HL-60 (cell line): ENCODE measurements at regions not wholly inside any gene's neighbourhood (a gene's known extent, or its start where the extent isn't known, plus 50 kb on each side); places are given as distances from the start of the nearest gene placed in this dataset.

Experiments used
- DNase-seq, 2 experiments: peaks; one replicate each; pipeline ENCODE4 v3.0.0-alpha.2; 2010 to 2020; ENCODE audit warnings: low read depth in 1 of 2, low spot score in 1 of 2
- H3K27ac ChIP-seq: fragments of 250-450 bp; sonication (Bioruptor Pico); replicated peaks from 2 replicates; pipeline ENCODE4 v1.5.1; 2020; ENCODE audit warnings: mild to moderate bottlenecking, moderate library complexity
- H3K27me3 ChIP-seq: fragments of 250-450 bp; sonication (Bioruptor Pico); 2 replicates; pipeline ENCODE4 v1.5.1; 2021; ENCODE audit warnings: mild to moderate bottlenecking, moderate library complexity; ENCODE audit not compliant: insufficient read depth, poor library complexity, severe bottlenecking
- H3K4me3 ChIP-seq: replicated peaks from 2 replicates; pipeline ENCODE4 v1.5.1; 2011; ENCODE audit warnings: mild to moderate bottlenecking, control low read depth, low read length; ENCODE audit not compliant: insufficient read depth
- CTCF ChIP-seq: IDR thresholded peaks from one replicate; pipeline ENCODE4 v1.5.1; 2011; ENCODE audit warnings: low read length, control low read depth, inconsistent platforms; ENCODE audit not compliant: insufficient read depth
- GABPA ChIP-seq: IDR thresholded peaks from 2 replicates; pipeline ENCODE4 v1.6.1; 2012; ENCODE audit warnings: low read depth
- POLR2AphosphoS5 ChIP-seq: IDR thresholded peaks from 2 replicates; pipeline ENCODE4 v1.6.1; 2012; ENCODE audit warnings: low read depth
- REST ChIP-seq: IDR thresholded peaks from 2 replicates; pipeline ENCODE4 v1.6.1; 2012; ENCODE audit warnings: low read depth; ENCODE audit not compliant: insufficient replicate concordance
- SPI1 ChIP-seq: IDR thresholded peaks from 2 replicates; pipeline ENCODE4 v1.6.1; 2012; ENCODE audit warnings: low read depth, mild to moderate bottlenecking, borderline replicate concordance

GRCh38 chr17:77405867-77406732, 265.3 kb downstream of the SEC14L1 start:
- Histone ChIP-seq H3K27me3 (no peaks in the 10 kb centered on the region), H3K27ac (peak overlapping the region; percentile 31), H3K4me3 (no peak overlapping the region)
- TF ChIP-seq SPI1: peak; percentile 88
- peak; percentile 68; the same call in 1 of the 2 replicates for TF ChIP-seq POLR2AphosphoS5
- TF ChIP-seq CTCF: no peak
- DNase-seq: peak; percentile 64 to 90

GRCh38 chr17:77407321-77408277, 266.8 kb downstream of the SEC14L1 start:
- no peak for DNase-seq
- Histone ChIP-seq H3K27ac (no peak overlapping the region), H3K4me3 (no peak overlapping the region), H3K27me3 (no peaks in the 10 kb centered on the region)
- TF ChIP-seq CTCF (no peak), GABPA (no peak), SPI1 (no peak), POLR2AphosphoS5 (no peak), REST (no peak)

- TF ChIP-seq CTCF: no peak
- TF ChIP-seq GABPA: no peak
- no peak for TF ChIP-seq REST
- TF ChIP-seq POLR2AphosphoS5: no peak
- H3K4me3 ChIP-seq: no peak overlapping the region
- no peaks in the 10 kb centered on the region for H3K27me3 ChIP-seq
- no peak for DNase-seq
- H3K27ac ChIP-seq: no peak overlapping the region
Observed at GRCh38 chr17:77408284-77408683, 267.5 kb downstream of the SEC14L1 start.
